Astrocyte (in vitro differentiated cells and primary cell): ENCODE measurements at regions not wholly inside any gene's neighbourhood (a gene's known extent, or its start where the extent isn't known, plus 50 kb on each side); places are given as distances from the start of the nearest gene placed in this dataset.

Experiments
- CTCF ChIP-seq: IDR thresholded peaks from 2 replicates; pipeline ENCODE4 v1.5.1; 2011; ENCODE audit warnings: low read depth, mild to moderate bottlenecking, inconsistent platforms, low read length, moderate library complexity; ENCODE audit not compliant: insufficient read depth
- EZH2 ChIP-seq: IDR thresholded peaks from 2 replicates; pipeline ENCODE4 v1.6.1; 2012; ENCODE audit warnings: mild to moderate bottlenecking, low read length, inconsistent platforms; ENCODE audit not compliant: insufficient read depth

GRCh38 chr2:126765395-126765794, 109.4 kb downstream of the GYPC start:
- no peak for TF ChIP-seq EZH2
- no peak for TF ChIP-seq CTCF
